ENCODE measurements at regions not wholly inside any gene's neighbourhood (a gene's known extent, or its start where the extent isn't known, plus 50 kb on each side); places are given as distances from the start of the nearest gene placed in this dataset.
"Not testable (repeated sequence)": the region's sequence is repeated elsewhere in the genome, so short reads cannot be mapped to it uniquely, and the experiment has no call there.

GRCh38 chr1:102182603-102183260, 186.0 kb upstream of the OLFM3 start:
- no peak for ATAC-seq
- intact Hi-C loops (cut with micrococcal nuclease) = no loop called here
- DNase-seq = no peak

- DNase-seq = no peak
- ATAC-seq = no peak
- intact Hi-C loops (cut with micrococcal nuclease) = no loop called here
Measured at GRCh38 chr1:102181341-102181740, 184.6 kb upstream of the OLFM3 start.

GRCh38 chr1:102178480-102178879, 181.8 kb upstream of the OLFM3 start:
- intact Hi-C loops (cut with micrococcal nuclease) = no loop called here

GRCh38 chr1:102174259-102174863, 177.6 kb upstream of the OLFM3 start:
- DNase-seq (no peak), ATAC-seq (no peak)
- intact Hi-C loops (cut with micrococcal nuclease) = no loop called here

More at GRCh38 chr1:102178480-102178879, 181.8 kb upstream of the OLFM3 start:
- no peak for DNase-seq
- ATAC-seq = no peak

- no peak for DNase-seq
Measured at GRCh38 chr1:102172200-102172599, 175.5 kb upstream of the OLFM3 start.

GRCh38 chr1:102163799-102164198, 167.1 kb upstream of the OLFM3 start:
- ATAC-seq = no peak
- no peak for DNase-seq
- intact Hi-C loops (cut with micrococcal nuclease) = no loop called here

More at GRCh38 chr1:102172200-102172599, 175.5 kb upstream of the OLFM3 start:
- ATAC-seq = no peak
- intact Hi-C loops (cut with micrococcal nuclease) = no loop called here

- intact Hi-C loops (cut with micrococcal nuclease) = no loop called here
- no peak for ATAC-seq
- no peak for DNase-seq
Measured at GRCh38 chr1:102151242-102151641, 154.5 kb upstream of the OLFM3 start.

- intact Hi-C loops (cut with micrococcal nuclease) = no loop called here
- ATAC-seq = no peak
- no peak for DNase-seq
Measured at GRCh38 chr1:102120910-102121309, 124.2 kb upstream of the OLFM3 start.

- no peak for ATAC-seq
- intact Hi-C loops (cut with micrococcal nuclease) = no loop called here
- no peak for DNase-seq
Measured at GRCh38 chr1:102118150-102118549, 121.4 kb upstream of the OLFM3 start.

GRCh38 chr1:102110586-102110985, 113.9 kb upstream of the OLFM3 start:
- DNase-seq = no peak
- intact Hi-C loops (cut with micrococcal nuclease) = no loop called here
- no peak for ATAC-seq

- intact Hi-C loops (cut with micrococcal nuclease); DNase-seq; ATAC-seq: not testable (repeated sequence)
Measured at GRCh38 chr1:102109493-102109892, 112.8 kb upstream of the OLFM3 start.

- ATAC-seq (no peak), DNase-seq (no peak)
- intact Hi-C loops (cut with micrococcal nuclease) = no loop called here
Measured at GRCh38 chr1:102107441-102107840, 110.7 kb upstream of the OLFM3 start.

- intact Hi-C loops (cut with micrococcal nuclease) = no loop called here
Measured at GRCh38 chr1:102105931-102106550, 109.3 kb upstream of the OLFM3 start.

GRCh38 chr1:102103646-102104045, 106.9 kb upstream of the OLFM3 start:
- ATAC-seq (no peak), DNase-seq (no peak)
- intact Hi-C loops (cut with micrococcal nuclease) = no loop called here

More at GRCh38 chr1:102105931-102106550, 109.3 kb upstream of the OLFM3 start:
- DNase-seq = no peak
- no peak for ATAC-seq

GRCh38 chr1:102102276-102102780, 105.6 kb upstream of the OLFM3 start:
- intact Hi-C loops (cut with micrococcal nuclease) = no loop called here
- ATAC-seq = no peak
- no peak for DNase-seq

- intact Hi-C loops (cut with micrococcal nuclease) = no loop called here
- no peak for ATAC-seq
- DNase-seq = no peak
Measured at GRCh38 chr1:102100666-102101065, 103.9 kb upstream of the OLFM3 start.

GRCh38 chr1:102099916-102100315, 103.2 kb upstream of the OLFM3 start:
- no peak for ATAC-seq
- DNase-seq = no peak
- intact Hi-C loops (cut with micrococcal nuclease) = no loop called here

- ATAC-seq (no peak), DNase-seq (no peak)
- intact Hi-C loops (cut with micrococcal nuclease) = no loop called here
Measured at GRCh38 chr1:102098536-102098935, 101.8 kb upstream of the OLFM3 start.

GRCh38 chr1:102098081-102098480, 101.4 kb upstream of the OLFM3 start:
- intact Hi-C loops (cut with micrococcal nuclease) = no loop called here
- no peak for ATAC-seq
- DNase-seq = no peak

- DNase-seq = no peak
- intact Hi-C loops (cut with micrococcal nuclease) = no loop called here
- ATAC-seq = no peak
Measured at GRCh38 chr1:102097451-102097850, 100.7 kb upstream of the OLFM3 start.

GRCh38 chr1:102096162-102096561, 99.4 kb upstream of the OLFM3 start:
- ATAC-seq (no peak), DNase-seq (no peak)
- intact Hi-C loops (cut with micrococcal nuclease) = no loop called here

Data from left ventricle myocardium superior (tissue), 1 donor.